Ovary (tissue), 7 donors: ENCODE measurements at regions not wholly inside any gene's neighbourhood (a gene's known extent, or its start where the extent isn't known, plus 50 kb on each side); places are given as distances from the start of the nearest gene placed in this dataset.

ENCODE experiments used
- DNase-seq, 5 donors: peaks; one replicate each; pipeline ENCODE4 v3.0.0-alpha.2; 2019 to 2020
- H3K27ac ChIP-seq, 2 donors: fragments of 200-600 bp; one replicate each; pipeline versions ENCODE4 v1.5.1 to v1.8.0; 2019 to 2022
- H3K27me3 ChIP-seq: fragments of 200-600 bp; one replicate; pipeline ENCODE4 v1.8.0; 2022
- H3K36me3 ChIP-seq: fragments of 200-600 bp; sonication (generic); one replicate; pipeline ENCODE4 v1.5.1; 2019
- H3K4me1 ChIP-seq: one replicate; pipeline ENCODE4 v1.8.1; 2013; ENCODE audit warnings: mild to moderate bottlenecking, moderate library complexity; ENCODE audit not compliant: insufficient read depth
- H3K4me3 ChIP-seq: fragments of 200-600 bp; sonication (generic); one replicate; pipeline ENCODE4 v1.5.1; 2017
- H3K9me3 ChIP-seq, 2 donors: fragments of 200-600 bp in 1 of 2; sonication (generic) in 1 of 2; one replicate each; pipeline versions ENCODE4 v1.5.1 to v1.8.1; 2013 to 2019; ENCODE audit warnings: mild to moderate bottlenecking in 1 of 2, moderate library complexity in 1 of 2
- EP300 ChIP-seq: sonication (generic); formaldehyde crosslinking; IDR thresholded peaks from one replicate; pipeline ENCODE4 v1.6.1; 2017; ENCODE audit warnings: antibody characterized with exemption
- POLR2A ChIP-seq: fragments of 450-650 bp; IDR thresholded peaks from one replicate; pipeline ENCODE4 v1.6.1; 2017; ENCODE audit warnings: antibody characterized with exemption, mild to moderate bottlenecking, moderate library complexity
- WGBS, 3 donors: extraction: QIAGEN DNeasy Blood & Tissue Kit in 1 of 3; methylation state at CpG; one replicate each; pipeline versions ENCODE4 v1.1.5 to v1.1.7; 2013 to 2017; 5-methylcytosine and 5-hydroxymethylcytosine counted together
- intact Hi-C, 4 donors: fragments of 100-400 bp; cut with DNase I; formaldehyde crosslinking; loops; one replicate each; pipeline versions ENCODE4 v1.11.0 to v1.15.1; 2022 to 2023
- TF ChIP-seq, protein P1 (sequence below), 3 donors: fragments of 450-650 bp in 2 of 3; fragments of 200-600 bp in 1 of 3; IDR thresholded peaks; one replicate each; pipeline versions ENCODE4 v1.5.1 to v1.8.0; 2016 to 2022; ENCODE audit warnings: antibody characterized with exemption in 3 of 3, mild to moderate bottlenecking in 1 of 3
- donor health status: DM: no; HTN: no; CAD: no; lungs with moderate emphysema.
- donor health status: DM: no; HTN: no; CAD: no.
- donor health status: Bipolar disorder and iron deficiency.
- donor health status: DM: no; HTN: no; CAD: no.
- donor health status: DM: yes; HTN: yes; CAD: no.

DNA sequence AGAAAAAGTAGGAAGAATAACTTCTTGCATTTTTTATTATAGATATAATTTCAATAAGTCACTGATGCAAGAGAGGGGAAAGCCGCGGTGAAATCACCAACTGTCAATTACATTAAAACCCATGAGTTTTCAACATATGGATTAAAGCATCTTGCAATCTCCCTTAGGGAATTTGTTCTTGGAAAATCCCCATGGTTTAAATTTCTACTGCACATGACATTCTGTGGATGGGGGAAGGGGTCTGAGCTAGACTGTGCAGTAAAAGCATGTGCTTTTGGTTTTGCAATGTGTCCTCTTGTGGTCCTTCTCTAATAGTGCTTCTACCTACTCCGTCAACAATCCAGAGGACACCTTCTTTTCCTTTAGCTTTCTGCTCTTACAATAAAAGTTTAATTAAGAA lies 894.0 kb downstream of the DCDC2C start:
- WGBS, 3 donors: 63 to 94% (median 82%) methylated on average over 3 of the region's 3 CpGs
- H3K4me1 ChIP-seq: no peaks in the 10 kb centered on the region
- no peaks in the 10 kb centered on the region for H3K36me3 ChIP-seq
- no peaks in the 10 kb centered on the region for H3K27me3 ChIP-seq
- H3K4me3 ChIP-seq: no peak overlapping the region
- no peak for DNase-seq
- H3K27ac ChIP-seq: no peak overlapping the region
- H3K9me3 ChIP-seq: no peaks in the 10 kb centered on the region
- TF ChIP-seq EP300 (no peak), POLR2A (no peak)
- TF ChIP-seq, protein P1, sequence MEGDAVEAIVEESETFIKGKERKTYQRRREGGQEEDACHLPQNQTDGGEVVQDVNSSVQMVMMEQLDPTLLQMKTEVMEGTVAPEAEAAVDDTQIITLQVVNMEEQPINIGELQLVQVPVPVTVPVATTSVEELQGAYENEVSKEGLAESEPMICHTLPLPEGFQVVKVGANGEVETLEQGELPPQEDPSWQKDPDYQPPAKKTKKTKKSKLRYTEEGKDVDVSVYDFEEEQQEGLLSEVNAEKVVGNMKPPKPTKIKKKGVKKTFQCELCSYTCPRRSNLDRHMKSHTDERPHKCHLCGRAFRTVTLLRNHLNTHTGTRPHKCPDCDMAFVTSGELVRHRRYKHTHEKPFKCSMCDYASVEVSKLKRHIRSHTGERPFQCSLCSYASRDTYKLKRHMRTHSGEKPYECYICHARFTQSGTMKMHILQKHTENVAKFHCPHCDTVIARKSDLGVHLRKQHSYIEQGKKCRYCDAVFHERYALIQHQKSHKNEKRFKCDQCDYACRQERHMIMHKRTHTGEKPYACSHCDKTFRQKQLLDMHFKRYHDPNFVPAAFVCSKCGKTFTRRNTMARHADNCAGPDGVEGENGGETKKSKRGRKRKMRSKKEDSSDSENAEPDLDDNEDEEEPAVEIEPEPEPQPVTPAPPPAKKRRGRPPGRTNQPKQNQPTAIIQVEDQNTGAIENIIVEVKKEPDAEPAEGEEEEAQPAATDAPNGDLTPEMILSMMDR (IDR thresholded peaks at IDR 0.05): no peak
- intact Hi-C loops: no loop called here

DNA sequence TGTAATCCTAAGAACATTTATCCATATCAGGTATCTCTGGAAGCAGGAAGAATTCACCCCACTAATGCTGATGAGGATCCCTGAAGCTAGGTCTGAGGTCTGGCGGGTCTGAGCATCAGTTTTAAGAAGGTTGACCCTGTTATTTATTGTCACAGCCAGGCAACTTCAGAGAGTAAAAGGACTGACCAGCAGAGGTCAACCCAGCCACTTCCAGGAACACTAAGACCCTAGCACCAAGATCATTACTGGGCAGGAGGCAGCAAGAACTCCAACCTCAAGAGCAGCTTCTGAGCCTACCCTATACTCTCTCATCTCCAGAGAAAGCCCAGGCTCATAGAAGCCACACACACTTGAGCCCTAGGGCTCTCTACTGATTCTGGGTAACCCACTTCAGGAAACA lies 901.4 kb downstream of the DCDC2C start:
- intact Hi-C loops: no loop called here
- WGBS, 3 donors: 71 to 82% (median 73%) methylated on average over 1 of the region's 1 CpG
- Histone ChIP-seq H3K9me3 (no peaks in the 10 kb centered on the region), H3K27me3 (no peaks in the 10 kb centered on the region), H3K4me1 (no peaks in the 10 kb centered on the region), H3K4me3 (no peak overlapping the region), H3K36me3 (no peaks in the 10 kb centered on the region), H3K27ac (no peak overlapping the region)
- no peak for DNase-seq
- no peak for TF ChIP-seq EP300
- TF ChIP-seq, protein P1 (IDR thresholded peaks at IDR 0.05): no peak
- TF ChIP-seq POLR2A: no peak

DNA sequence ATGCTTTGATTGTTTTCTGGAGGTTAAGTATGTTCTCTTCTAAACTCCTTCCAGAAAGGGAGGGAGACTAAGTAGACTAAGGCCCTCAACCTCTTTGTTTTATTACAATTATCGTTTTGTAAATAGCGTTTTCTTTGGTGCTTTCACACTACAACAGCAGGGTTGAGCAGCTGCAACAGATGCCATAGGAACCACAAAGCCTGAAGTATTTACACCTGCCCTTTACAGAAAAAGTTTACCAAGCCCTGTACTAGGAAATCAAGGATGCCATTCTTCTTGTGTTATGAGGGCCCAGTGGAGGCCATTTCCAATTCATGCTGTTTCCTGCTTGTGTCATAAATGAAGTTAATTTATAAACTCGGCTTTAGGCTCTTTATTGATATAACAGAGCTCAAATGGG lies 914.8 kb downstream of the DCDC2C start:
- Histone ChIP-seq H3K4me1 (no peaks in the 10 kb centered on the region), H3K4me3 (no peak overlapping the region), H3K9me3 (peaks cover 0 to 5% of the 10 kb centered on the region in 2 donors), H3K27ac (no peak overlapping the region), H3K36me3 (no peaks in the 10 kb centered on the region), H3K27me3 (no peaks in the 10 kb centered on the region)
- WGBS, 3 donors: 77 to 91% (median 77%) methylated on average over 3 of the region's 3 CpGs
- TF ChIP-seq, protein P1 (IDR thresholded peaks at IDR 0.05): no peak
- TF ChIP-seq EP300 (no peak), POLR2A (no peak)
- no peak for DNase-seq
- intact Hi-C loops: no loop called here

DNA sequence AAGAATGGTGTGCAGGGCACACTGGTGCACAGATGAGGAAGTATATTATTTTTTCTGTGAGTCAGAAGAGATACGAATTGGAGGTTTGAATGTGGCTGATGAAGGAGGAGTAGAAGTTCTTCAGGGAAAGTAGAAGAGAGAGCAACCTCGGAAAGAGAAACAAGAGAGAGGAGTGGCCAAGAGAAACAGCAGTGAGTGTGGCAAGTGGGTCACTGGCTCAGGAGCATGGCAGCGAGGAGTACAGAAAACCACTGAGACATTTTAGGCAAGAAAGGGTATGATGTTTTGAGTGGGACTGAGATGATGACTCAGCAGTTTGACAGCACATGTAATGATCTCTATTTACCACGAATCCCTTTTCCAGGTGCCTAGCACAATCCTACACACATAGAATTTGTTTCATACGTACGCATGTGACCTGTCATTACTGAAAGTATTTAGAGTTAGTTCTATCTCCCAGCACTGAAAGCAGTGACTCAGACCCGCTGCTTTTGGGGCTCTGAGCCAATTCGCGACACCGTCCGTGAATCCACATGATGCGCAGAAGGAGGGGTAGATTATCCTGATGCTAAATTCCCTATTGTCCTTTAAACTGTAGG lies 915.4 kb downstream of the DCDC2C start:
- TF ChIP-seq, protein P1 (IDR thresholded peaks at IDR 0.05): no peak
- 78 to 87% (median 82%) methylated on average over 12 of the region's 12 CpGs for WGBS, 3 donors
- H3K4me1 ChIP-seq: no peaks in the 10 kb centered on the region
- no peaks in the 10 kb centered on the region for H3K27me3 ChIP-seq
- H3K4me3 ChIP-seq: no peak overlapping the region
- peaks cover 0 to 5% of the 10 kb centered on the region in 2 donors for H3K9me3 ChIP-seq
- intact Hi-C loops: no loop called here
- no peaks in the 10 kb centered on the region for H3K36me3 ChIP-seq
- no peak overlapping the region for H3K27ac ChIP-seq
- no peak for DNase-seq
